Panc1 (cell line): ENCODE measurements at regions not wholly inside any gene's neighbourhood (a gene's known extent, or its start where the extent isn't known, plus 50 kb on each side); places are given as distances from the start of the nearest gene placed in this dataset.

ENCODE experiments used
- CTCF ChIP-seq: fragments of 450-650 bp; IDR thresholded peaks from 2 replicates; pipeline ENCODE4 v1.5.1; 2017; ENCODE audit warnings: mild to moderate bottlenecking
- POLR2AphosphoS5 ChIP-seq: IDR thresholded peaks from 2 replicates; pipeline ENCODE4 v1.6.1; 2012; ENCODE audit warnings: mild to moderate bottlenecking, low read depth, low read length, moderate library complexity
- SIN3A ChIP-seq: IDR thresholded peaks from 2 replicates; pipeline ENCODE4 v1.6.1; 2012; ENCODE audit warnings: low read depth, mild to moderate bottlenecking, low read length, moderate library complexity, borderline replicate concordance; ENCODE audit not compliant: insufficient read depth
- TCF7L2 ChIP-seq: IDR thresholded peaks from 2 replicates; pipeline ENCODE4 v1.6.1; 2011; ENCODE audit warnings: mild to moderate bottlenecking, low read depth, low read length, inconsistent platforms

DNA sequence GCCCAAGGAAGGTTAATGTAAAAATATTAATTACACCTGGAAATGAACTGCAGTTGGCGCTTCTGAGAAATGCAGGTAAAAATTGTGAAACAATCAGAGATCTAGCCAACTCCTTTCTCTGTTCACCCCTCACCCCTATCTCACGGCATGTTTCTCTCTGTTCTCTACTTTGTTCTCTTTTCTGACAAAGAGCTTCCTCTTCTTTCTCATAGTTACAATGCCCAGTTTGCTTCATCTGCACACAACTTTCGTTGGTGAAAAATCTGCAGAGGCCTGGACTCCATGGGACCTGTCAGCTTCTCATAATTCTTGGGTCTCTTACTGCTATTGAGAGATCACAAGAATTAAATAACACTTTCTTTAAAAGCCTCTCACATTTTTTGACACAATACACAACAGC, 212.9 kb upstream of the LRRN1 start:
- TF ChIP-seq CTCF (no peak), POLR2AphosphoS5 (no peak), SIN3A (no peak), TCF7L2 (no peak)
